Effector memory CD8-positive, alpha-beta T cell (primary cell): ENCODE measurements at regions not wholly inside any gene's neighbourhood (a gene's known extent, or its start where the extent isn't known, plus 50 kb on each side); places are given as distances from the start of the nearest gene placed in this dataset.

Experiments used
- ATAC-seq: fragments of 150-1000 bp; cut with Tn5 transposase; replicated peaks from 2 replicates; pipeline ENCODE4 v1.10.0; 2021; ENCODE audit warnings: mild to moderate bottlenecking, moderate library complexity
- DNase-seq, 3 experiments: peaks; one replicate each; pipeline ENCODE4 v3.0.0; 2021
- H3K27ac Mint-ChIP-seq, 2 donors: one replicate each; pipeline ENCODE4 v1.8.0; 2022; ENCODE audit warnings: mild to moderate bottlenecking in 2 of 2, mixed read lengths in 2 of 2, moderate library complexity in 2 of 2
- H3K27me3 Mint-ChIP-seq, 2 donors: one replicate each; pipeline ENCODE4 v1.8.0; 2022; ENCODE audit warnings: mixed read lengths in 2 of 2
- H3K36me3 Mint-ChIP-seq: one replicate; pipeline ENCODE4 v1.8.0; 2022; ENCODE audit warnings: mild to moderate bottlenecking, moderate library complexity, mixed read lengths; ENCODE audit not compliant: insufficient read depth
- H3K4me1 Mint-ChIP-seq, 2 donors: one replicate each; pipeline ENCODE4 v1.8.0; 2022; ENCODE audit warnings: low read depth in 2 of 2, mixed read lengths in 2 of 2
- H3K4me3 Mint-ChIP-seq, 2 donors: one replicate each; pipeline ENCODE4 v1.8.0; 2022; ENCODE audit warnings: mild to moderate bottlenecking in 2 of 2, mixed read lengths in 2 of 2, moderate library complexity in 2 of 2
- H3K9me3 Mint-ChIP-seq, 2 donors: one replicate each; pipeline ENCODE4 v1.8.0; 2022; ENCODE audit warnings: mixed read lengths in 2 of 2

- H3K4me3 Mint-ChIP-seq, result no peak overlapping the region
- no peak overlapping the region for H3K27ac Mint-ChIP-seq
- H3K9me3 Mint-ChIP-seq, result no peaks in the 10 kb centered on the region
- H3K27me3 Mint-ChIP-seq, result no peaks in the 10 kb centered on the region
- no peak for ATAC-seq
- H3K4me1 Mint-ChIP-seq, result peaks cover 0 to 4% of the 10 kb centered on the region in 2 donors
- no peaks in the 10 kb centered on the region for H3K36me3 Mint-ChIP-seq
- DNase-seq, result no peak
Observed at GRCh38 chr21:14862794-14863720, 201.7 kb downstream of the NRIP1 start.

GRCh38 chr21:14858311-14858710 lies 206.5 kb downstream of the NRIP1 start:
- ATAC-seq (no peak), DNase-seq (no peak)
- no peak overlapping the region for H3K27ac Mint-ChIP-seq
- H3K36me3 Mint-ChIP-seq, result no peaks in the 10 kb centered on the region
- no peaks in the 10 kb centered on the region for H3K9me3 Mint-ChIP-seq
- H3K4me3 Mint-ChIP-seq, result no peak overlapping the region
- H3K27me3 Mint-ChIP-seq, result no peaks in the 10 kb centered on the region
- H3K4me1 Mint-ChIP-seq, result no peaks in the 10 kb centered on the region

DNA sequence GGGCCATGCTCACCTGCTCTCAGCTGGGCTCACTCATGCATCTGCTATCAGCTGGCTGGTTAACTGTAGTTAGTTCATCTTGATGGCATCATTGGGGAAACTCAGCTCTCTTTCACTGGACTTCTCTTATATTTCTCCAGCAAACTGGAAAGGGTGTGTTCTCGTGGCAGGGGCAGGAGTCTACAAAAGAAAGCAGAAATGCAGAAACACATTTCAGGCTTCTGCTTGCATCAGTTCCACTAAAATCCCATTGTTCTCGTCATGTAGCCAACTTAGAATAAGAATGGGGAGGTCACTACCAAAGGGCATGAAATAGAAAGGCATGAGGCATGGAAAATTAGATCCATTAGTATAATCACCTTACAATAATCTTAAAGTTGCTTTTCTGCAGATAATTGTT lies 207.3 kb downstream of the NRIP1 start:
- H3K4me1 Mint-ChIP-seq, result no peaks in the 10 kb centered on the region
- H3K4me3 Mint-ChIP-seq, result no peak overlapping the region
- H3K27me3 Mint-ChIP-seq, result no peaks in the 10 kb centered on the region
- no peaks in the 10 kb centered on the region for H3K9me3 Mint-ChIP-seq
- DNase-seq, result no peak
- no peak for ATAC-seq
- no peak overlapping the region for H3K27ac Mint-ChIP-seq
- H3K36me3 Mint-ChIP-seq, result no peaks in the 10 kb centered on the region

DNA sequence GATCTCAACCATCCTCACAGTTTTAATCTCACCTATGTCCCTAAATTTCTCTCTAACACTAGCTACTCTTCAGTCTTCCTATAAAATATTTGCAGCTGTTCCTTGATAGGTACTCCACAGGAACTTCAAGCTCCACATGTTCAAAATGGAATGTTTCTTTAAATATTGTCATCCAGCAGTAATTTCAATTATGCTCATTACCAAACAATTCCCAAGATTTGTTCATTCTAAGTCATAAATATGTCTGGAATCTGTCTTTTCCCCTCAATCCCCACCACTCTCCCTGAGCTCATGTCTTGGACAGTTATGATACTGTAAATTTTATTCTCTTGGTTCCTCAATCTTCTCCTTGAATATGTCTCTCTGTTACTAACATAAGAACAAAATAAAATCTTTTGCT lies 214.4 kb downstream of the NRIP1 start:
- no peaks in the 10 kb centered on the region for H3K27me3 Mint-ChIP-seq
- no peaks in the 10 kb centered on the region for H3K4me1 Mint-ChIP-seq
- DNase-seq (no peak), ATAC-seq (no peak)
- no peaks in the 10 kb centered on the region for H3K9me3 Mint-ChIP-seq
- H3K27ac Mint-ChIP-seq, result no peak overlapping the region
- H3K36me3 Mint-ChIP-seq, result no peaks in the 10 kb centered on the region
- H3K4me3 Mint-ChIP-seq, result no peak overlapping the region

DNA sequence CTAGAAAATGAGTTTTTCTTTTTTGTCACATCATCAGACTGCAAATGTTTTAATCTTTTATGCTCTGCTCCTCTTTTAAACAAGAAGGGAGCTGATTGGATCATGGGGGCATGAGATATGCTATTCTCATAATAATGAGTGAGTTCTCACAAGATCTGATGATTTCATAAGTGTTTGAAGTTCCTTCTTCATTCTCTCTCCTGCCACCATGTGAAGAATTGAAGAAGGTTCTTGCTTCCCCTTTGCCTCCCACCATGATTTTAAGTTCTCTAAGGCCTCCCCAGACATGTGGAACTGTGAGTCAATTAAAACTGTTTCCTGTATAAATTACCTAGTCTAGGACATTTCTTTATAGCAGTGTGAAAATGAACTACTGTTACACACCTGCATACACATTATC lies 218.2 kb downstream of the NRIP1 start:
- no peaks in the 10 kb centered on the region for H3K9me3 Mint-ChIP-seq
- H3K27ac Mint-ChIP-seq, result no peak overlapping the region
- H3K4me1 Mint-ChIP-seq, result no peaks in the 10 kb centered on the region
- no peak overlapping the region for H3K4me3 Mint-ChIP-seq
- H3K36me3 Mint-ChIP-seq, result no peaks in the 10 kb centered on the region
- no peak for DNase-seq
- H3K27me3 Mint-ChIP-seq, result no peaks in the 10 kb centered on the region
- ATAC-seq, result no peak

DNA sequence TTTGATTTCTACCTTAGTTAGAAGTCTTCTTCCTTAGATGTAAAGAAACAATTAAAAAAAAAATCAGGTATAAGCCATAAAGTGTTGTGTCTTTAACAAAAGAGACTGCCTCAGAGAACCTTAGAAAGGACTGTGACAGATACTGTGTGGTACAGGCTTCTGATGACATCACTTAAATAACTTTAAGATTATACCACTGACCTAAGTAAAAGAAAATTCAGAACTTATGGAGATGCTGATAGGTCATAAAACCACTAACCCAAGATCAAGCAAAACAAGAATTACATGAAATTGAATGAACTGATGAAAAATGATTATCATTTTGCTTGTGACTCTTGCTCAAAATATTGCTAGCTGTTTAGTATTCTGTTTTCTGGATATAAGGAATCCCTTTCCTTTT lies 220.8 kb downstream of the NRIP1 start:
- Mint-ChIP-seq H3K27me3 (no peaks in the 10 kb centered on the region), H3K4me1 (no peaks in the 10 kb centered on the region), H3K9me3 (no peaks in the 10 kb centered on the region), H3K36me3 (no peaks in the 10 kb centered on the region), H3K27ac (no peak overlapping the region), H3K4me3 (no peak overlapping the region)
- no peak for DNase-seq
- no peak for ATAC-seq

DNA sequence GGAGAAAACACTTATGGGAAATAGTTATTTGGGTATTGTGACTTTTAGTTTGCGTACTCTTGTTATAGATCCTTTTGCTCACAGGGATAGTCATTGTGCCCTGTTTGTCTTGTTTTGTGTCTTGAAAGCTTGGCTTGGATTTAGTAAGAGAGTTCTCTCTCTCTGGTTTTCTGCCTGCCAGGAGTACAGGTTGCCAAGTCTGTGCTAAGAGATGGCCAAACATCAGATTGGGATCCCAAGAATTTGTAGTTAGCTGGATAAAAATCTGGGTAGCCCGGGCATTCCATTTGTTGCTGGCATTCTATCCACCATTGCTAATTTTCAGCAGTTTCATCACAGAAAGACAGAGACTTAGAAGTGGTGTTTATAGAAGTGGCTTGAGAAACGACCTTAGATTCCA lies 222.2 kb downstream of the NRIP1 start:
- no peaks in the 10 kb centered on the region for H3K9me3 Mint-ChIP-seq
- no peaks in the 10 kb centered on the region for H3K4me1 Mint-ChIP-seq
- H3K36me3 Mint-ChIP-seq, result no peaks in the 10 kb centered on the region
- H3K27me3 Mint-ChIP-seq, result no peaks in the 10 kb centered on the region
- DNase-seq (no peak), ATAC-seq (no peak)
- H3K4me3 Mint-ChIP-seq, result no peak overlapping the region
- no peak overlapping the region for H3K27ac Mint-ChIP-seq

- H3K4me3 Mint-ChIP-seq, result no peak overlapping the region
- no peaks in the 10 kb centered on the region for H3K27me3 Mint-ChIP-seq
- H3K9me3 Mint-ChIP-seq, result no peaks in the 10 kb centered on the region
- DNase-seq (no peak), ATAC-seq (no peak)
- H3K36me3 Mint-ChIP-seq, result no peaks in the 10 kb centered on the region
- no peaks in the 10 kb centered on the region for H3K4me1 Mint-ChIP-seq
- H3K27ac Mint-ChIP-seq, result no peak overlapping the region
Observed at GRCh38 chr21:14841511-14842472, 223.0 kb downstream of the NRIP1 start.

DNA sequence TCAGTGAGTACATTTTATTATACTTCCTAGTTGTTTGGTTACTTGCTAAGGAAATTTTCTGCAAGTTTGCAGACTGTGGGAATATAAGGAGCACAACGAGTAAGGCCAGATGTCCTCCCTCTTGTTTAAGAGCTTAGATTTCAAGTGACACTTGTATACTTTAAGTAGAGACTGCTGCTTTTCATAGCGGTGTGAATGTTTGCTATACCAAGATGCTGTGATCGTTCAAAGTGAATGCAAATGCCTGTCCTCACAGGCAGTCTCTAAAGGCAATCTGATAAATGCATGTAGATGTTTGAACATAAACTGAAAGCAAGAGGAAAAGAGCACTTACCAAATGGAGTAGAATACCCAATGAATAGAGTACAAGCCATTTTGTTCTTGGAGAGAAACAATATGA lies 226.4 kb downstream of the NRIP1 start:
- H3K27ac Mint-ChIP-seq, result no peak overlapping the region
- H3K4me3 Mint-ChIP-seq, result no peak overlapping the region
- H3K27me3 Mint-ChIP-seq, result no peaks in the 10 kb centered on the region
- no peak for DNase-seq
- H3K36me3 Mint-ChIP-seq, result no peaks in the 10 kb centered on the region
- ATAC-seq, result no peak
- no peaks in the 10 kb centered on the region for H3K4me1 Mint-ChIP-seq
- no peaks in the 10 kb centered on the region for H3K9me3 Mint-ChIP-seq

DNA sequence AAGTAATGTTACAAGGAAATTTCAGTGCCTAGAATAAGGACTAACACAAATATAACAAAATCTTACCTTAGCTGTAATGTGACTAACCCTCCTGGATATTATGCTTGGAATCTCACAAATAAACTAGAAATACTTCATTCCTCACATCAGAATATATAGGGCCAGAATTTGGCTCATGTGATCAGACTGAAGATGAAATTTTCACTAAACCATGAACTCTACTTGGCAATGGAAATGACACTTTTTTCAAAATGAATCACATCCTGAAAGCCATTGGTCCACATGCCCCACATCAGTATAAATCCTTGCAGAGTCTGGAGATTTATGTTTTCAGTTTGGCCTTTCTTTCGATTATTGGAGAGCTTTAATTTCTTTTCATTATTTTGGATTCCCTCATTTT lies 227.8 kb downstream of the NRIP1 start:
- Mint-ChIP-seq H3K27ac (no peak overlapping the region), H3K36me3 (no peaks in the 10 kb centered on the region), H3K9me3 (no peaks in the 10 kb centered on the region), H3K4me3 (no peak overlapping the region), H3K4me1 (no peaks in the 10 kb centered on the region), H3K27me3 (no peaks in the 10 kb centered on the region)
- ATAC-seq (no peak), DNase-seq (no peak)

- H3K4me3 Mint-ChIP-seq, result no peak overlapping the region
- H3K9me3 Mint-ChIP-seq, result no peaks in the 10 kb centered on the region
- no peak for DNase-seq
- no peaks in the 10 kb centered on the region for H3K4me1 Mint-ChIP-seq
- no peaks in the 10 kb centered on the region for H3K36me3 Mint-ChIP-seq
- no peak overlapping the region for H3K27ac Mint-ChIP-seq
- H3K27me3 Mint-ChIP-seq, result no peaks in the 10 kb centered on the region
- no peak for ATAC-seq
Observed at GRCh38 chr21:14833666-14834351, 231.0 kb downstream of the NRIP1 start.

- H3K27ac Mint-ChIP-seq, result no peak overlapping the region
- no peak for DNase-seq
- H3K4me3 Mint-ChIP-seq, result no peak overlapping the region
- no peaks in the 10 kb centered on the region for H3K4me1 Mint-ChIP-seq
- ATAC-seq, result no peak
- H3K36me3 Mint-ChIP-seq, result no peaks in the 10 kb centered on the region
- H3K9me3 Mint-ChIP-seq, result no peaks in the 10 kb centered on the region
- H3K27me3 Mint-ChIP-seq, result no peaks in the 10 kb centered on the region
Observed at GRCh38 chr21:14833241-14833640, 231.6 kb downstream of the NRIP1 start.

GRCh38 chr21:14830307-14830706 lies 234.5 kb downstream of the NRIP1 start:
- no peaks in the 10 kb centered on the region for H3K36me3 Mint-ChIP-seq
- H3K4me3 Mint-ChIP-seq, result no peak overlapping the region
- H3K4me1 Mint-ChIP-seq, result no peaks in the 10 kb centered on the region
- DNase-seq (no peak), ATAC-seq (no peak)
- no peaks in the 10 kb centered on the region for H3K9me3 Mint-ChIP-seq
- H3K27ac Mint-ChIP-seq, result no peak overlapping the region
- H3K27me3 Mint-ChIP-seq, result no peaks in the 10 kb centered on the region
